ENCODE measurements at regions not wholly inside any gene's neighbourhood (a gene's known extent, or its start where the extent isn't known, plus 50 kb on each side); places are given as distances from the start of the nearest gene placed in this dataset.

DNA sequence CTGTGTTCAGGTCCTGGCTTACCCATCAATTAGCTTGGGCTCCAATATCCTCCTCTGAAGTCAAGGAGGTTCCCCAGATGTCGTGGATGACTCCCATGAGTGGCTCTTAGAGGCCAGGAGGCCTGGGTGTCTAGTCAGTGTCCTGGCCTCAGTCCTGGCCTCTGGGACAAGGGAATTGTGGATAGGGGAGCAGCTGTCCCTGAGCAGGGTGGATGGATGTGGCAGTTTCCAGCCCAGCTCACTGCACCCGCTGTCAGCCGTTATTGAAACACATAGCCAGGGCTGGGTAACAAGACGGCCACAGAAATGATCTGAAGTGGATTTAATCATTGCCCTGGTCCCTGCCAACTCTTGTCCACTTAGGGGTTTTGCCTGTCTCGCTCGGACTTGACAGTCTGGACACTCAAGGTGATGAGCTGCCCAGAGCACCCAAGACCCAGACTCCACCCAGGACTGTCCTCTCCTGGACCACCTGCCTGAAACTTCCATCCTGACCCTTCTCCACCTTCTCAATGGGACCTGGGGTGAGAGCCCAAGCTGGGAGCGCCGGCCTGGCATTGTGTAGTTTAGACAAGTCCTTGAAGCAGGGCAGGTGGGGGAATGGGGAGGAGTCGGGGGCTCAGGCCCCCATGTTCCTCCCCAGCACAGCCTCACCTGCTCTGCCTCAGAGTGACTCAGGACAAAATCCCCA, 182.1 kb upstream of the SDK2 start:
- TF ChIP-seq POLR2A (IDR thresholded peaks at IDR 0.05), result no peak
- TF ChIP-seq, protein P1, sequence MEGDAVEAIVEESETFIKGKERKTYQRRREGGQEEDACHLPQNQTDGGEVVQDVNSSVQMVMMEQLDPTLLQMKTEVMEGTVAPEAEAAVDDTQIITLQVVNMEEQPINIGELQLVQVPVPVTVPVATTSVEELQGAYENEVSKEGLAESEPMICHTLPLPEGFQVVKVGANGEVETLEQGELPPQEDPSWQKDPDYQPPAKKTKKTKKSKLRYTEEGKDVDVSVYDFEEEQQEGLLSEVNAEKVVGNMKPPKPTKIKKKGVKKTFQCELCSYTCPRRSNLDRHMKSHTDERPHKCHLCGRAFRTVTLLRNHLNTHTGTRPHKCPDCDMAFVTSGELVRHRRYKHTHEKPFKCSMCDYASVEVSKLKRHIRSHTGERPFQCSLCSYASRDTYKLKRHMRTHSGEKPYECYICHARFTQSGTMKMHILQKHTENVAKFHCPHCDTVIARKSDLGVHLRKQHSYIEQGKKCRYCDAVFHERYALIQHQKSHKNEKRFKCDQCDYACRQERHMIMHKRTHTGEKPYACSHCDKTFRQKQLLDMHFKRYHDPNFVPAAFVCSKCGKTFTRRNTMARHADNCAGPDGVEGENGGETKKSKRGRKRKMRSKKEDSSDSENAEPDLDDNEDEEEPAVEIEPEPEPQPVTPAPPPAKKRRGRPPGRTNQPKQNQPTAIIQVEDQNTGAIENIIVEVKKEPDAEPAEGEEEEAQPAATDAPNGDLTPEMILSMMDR (IDR thresholded peaks at IDR 0.05), result no peak

Measured in body of pancreas (tissue), 4 donors.